Neutrophil (primary cell): ENCODE measurements at regions not wholly inside any gene's neighbourhood (a gene's known extent, or its start where the extent isn't known, plus 50 kb on each side); places are given as distances from the start of the nearest gene placed in this dataset.

Experiments used
- H3K27ac ChIP-seq: fragments of 200-600 bp; sonication (generic); 2 replicates; pipeline ENCODE4 v1.5.1; 2016; ENCODE audit warnings: mild to moderate bottlenecking, moderate library complexity
- H3K27me3 ChIP-seq: fragments of 200-600 bp; sonication (generic); 2 replicates; pipeline ENCODE4 v1.6.0; 2016; ENCODE audit warnings: mild to moderate bottlenecking
- H3K36me3 ChIP-seq: fragments of 200-600 bp; sonication (generic); 2 replicates; pipeline ENCODE4 v1.5.1; 2017
- H3K4me1 ChIP-seq, 2 experiments: fragments of 200-600 bp in 1 of 2; sonication (generic) in 1 of 2; 1 replicate in 1 of 2; 2 replicates in 1 of 2; pipeline versions ENCODE4 v1.5.1 to v1.6.1; 2013 to 2016; ENCODE audit warnings: low read depth in 1 of 2, low read length in 1 of 2, mild to moderate bottlenecking in 1 of 2, moderate library complexity in 1 of 2; ENCODE audit not compliant: control insufficient read depth in 1 of 2, insufficient read depth in 1 of 2
- H3K4me3 ChIP-seq, 2 experiments: fragments of 200-600 bp in 1 of 2; sonication (generic) in 1 of 2; 1 replicate in 1 of 2; 2 replicates in 1 of 2; pipeline ENCODE4 v1.5.1; 2013 to 2016; ENCODE audit warnings: low read depth in 1 of 2, low read length in 1 of 2, mild to moderate bottlenecking in 1 of 2, moderate library complexity in 1 of 2
- H3K9me3 ChIP-seq: fragments of 200-600 bp; sonication (generic); 2 replicates; pipeline ENCODE4 v1.5.1; 2016
- TF ChIP-seq, protein P1 (sequence below): fragments of 200-600 bp; sonication (generic); IDR thresholded peaks from 2 replicates; pipeline ENCODE4 v1.5.1; 2016; ENCODE audit warnings: antibody characterized with exemption

DNA sequence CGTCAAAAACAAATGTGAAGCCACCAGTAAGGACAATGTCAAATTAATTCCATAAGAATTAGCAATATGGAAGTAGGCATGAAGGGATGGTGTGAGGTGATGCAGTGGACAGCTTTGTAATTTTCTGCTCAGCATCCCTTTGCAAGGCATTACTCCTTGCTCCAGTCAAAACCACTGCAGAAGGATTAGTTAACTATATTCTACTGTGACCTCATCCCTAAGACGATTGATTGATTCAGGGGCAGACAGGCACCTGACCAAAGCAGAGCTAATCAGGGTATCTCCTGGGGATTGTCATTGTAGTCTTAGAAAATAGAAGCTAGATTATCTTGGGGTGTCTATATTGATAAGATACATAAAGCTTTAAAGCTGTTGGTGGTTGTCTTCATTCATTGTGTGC is 98.7 kb downstream of the NMUR2 start:
- Histone ChIP-seq H3K9me3 (no peaks in the 10 kb centered on the region), H3K4me1 (no peaks in the 10 kb centered on the region), H3K27ac (no peak overlapping the region), H3K4me3 (no peak overlapping the region), H3K36me3 (no peaks in the 10 kb centered on the region), H3K27me3 (no peaks in the 10 kb centered on the region)
- TF ChIP-seq, protein P1, sequence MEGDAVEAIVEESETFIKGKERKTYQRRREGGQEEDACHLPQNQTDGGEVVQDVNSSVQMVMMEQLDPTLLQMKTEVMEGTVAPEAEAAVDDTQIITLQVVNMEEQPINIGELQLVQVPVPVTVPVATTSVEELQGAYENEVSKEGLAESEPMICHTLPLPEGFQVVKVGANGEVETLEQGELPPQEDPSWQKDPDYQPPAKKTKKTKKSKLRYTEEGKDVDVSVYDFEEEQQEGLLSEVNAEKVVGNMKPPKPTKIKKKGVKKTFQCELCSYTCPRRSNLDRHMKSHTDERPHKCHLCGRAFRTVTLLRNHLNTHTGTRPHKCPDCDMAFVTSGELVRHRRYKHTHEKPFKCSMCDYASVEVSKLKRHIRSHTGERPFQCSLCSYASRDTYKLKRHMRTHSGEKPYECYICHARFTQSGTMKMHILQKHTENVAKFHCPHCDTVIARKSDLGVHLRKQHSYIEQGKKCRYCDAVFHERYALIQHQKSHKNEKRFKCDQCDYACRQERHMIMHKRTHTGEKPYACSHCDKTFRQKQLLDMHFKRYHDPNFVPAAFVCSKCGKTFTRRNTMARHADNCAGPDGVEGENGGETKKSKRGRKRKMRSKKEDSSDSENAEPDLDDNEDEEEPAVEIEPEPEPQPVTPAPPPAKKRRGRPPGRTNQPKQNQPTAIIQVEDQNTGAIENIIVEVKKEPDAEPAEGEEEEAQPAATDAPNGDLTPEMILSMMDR: no peak

DNA sequence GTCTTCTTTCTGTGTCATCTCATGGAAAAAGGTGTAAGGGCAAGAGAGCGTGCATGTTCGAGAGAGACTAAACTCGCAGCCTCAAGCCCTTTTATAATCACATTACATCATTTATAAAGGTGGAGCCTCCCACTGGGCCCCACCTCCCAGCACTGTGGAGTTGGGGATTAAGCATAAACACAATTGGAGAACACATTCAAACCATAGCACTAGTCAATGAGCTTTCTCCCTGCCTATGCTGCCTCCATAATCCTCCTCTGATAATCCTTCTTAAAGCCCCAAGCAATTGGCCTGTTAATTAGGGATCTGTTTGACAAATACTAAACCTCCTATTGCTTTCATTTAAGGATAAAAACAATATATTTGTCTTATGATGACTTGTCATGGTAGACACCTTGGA is 99.6 kb downstream of the NMUR2 start:
- no peak overlapping the region for H3K27ac ChIP-seq
- TF ChIP-seq, protein P1: no peak
- H3K4me1 ChIP-seq: no peaks in the 10 kb centered on the region
- H3K9me3 ChIP-seq: no peaks in the 10 kb centered on the region
- no peaks in the 10 kb centered on the region for H3K27me3 ChIP-seq
- no peak overlapping the region for H3K4me3 ChIP-seq
- no peaks in the 10 kb centered on the region for H3K36me3 ChIP-seq

DNA sequence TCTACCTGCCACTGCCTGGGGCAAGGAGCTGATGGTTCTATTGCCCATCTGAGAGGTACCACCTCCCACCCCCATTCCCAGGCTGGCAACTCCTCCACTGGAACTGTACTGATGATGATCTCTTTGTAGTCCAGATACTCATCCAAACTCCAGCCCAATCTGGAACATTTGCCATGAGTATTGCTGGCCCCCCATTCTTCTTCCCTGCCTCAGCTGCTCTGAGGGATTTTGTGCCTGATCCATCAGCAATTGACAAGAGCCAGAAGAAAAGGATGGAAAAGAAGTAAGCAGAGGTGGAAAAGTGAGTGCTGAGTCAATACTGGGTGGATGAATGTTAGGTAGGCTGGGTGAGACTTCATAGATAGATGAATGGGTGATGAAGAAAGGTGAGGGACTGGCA is 101.2 kb downstream of the NMUR2 start:
- Histone ChIP-seq H3K4me3 (no peak overlapping the region), H3K9me3 (no peaks in the 10 kb centered on the region), H3K27me3 (no peaks in the 10 kb centered on the region), H3K27ac (no peak overlapping the region), H3K36me3 (no peaks in the 10 kb centered on the region), H3K4me1 (no peaks in the 10 kb centered on the region)
- TF ChIP-seq, protein P1: no peak

DNA sequence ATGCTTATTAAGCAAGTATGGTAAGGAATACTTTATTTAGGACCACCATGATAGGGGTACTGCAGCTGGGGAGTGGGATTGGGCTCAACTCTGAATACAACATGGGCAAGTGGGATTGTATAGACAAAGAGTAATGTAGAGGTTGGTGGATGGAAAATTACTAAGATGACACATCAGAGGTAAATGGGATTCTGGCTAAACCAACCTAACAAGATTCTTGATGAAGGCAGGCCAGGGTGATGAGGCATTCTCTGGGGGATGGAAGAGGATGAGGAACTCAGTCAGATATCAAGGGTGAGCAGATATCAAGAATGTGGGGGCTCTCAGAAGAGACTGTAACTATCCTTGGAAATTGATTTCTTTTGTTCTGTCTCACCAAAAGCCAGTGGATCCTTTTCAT is 107.2 kb downstream of the NMUR2 start:
- Histone ChIP-seq H3K4me1 (no peaks in the 10 kb centered on the region), H3K36me3 (no peaks in the 10 kb centered on the region), H3K27ac (no peak overlapping the region), H3K27me3 (no peaks in the 10 kb centered on the region), H3K4me3 (no peak overlapping the region), H3K9me3 (no peaks in the 10 kb centered on the region)
- TF ChIP-seq, protein P1: no peak

DNA sequence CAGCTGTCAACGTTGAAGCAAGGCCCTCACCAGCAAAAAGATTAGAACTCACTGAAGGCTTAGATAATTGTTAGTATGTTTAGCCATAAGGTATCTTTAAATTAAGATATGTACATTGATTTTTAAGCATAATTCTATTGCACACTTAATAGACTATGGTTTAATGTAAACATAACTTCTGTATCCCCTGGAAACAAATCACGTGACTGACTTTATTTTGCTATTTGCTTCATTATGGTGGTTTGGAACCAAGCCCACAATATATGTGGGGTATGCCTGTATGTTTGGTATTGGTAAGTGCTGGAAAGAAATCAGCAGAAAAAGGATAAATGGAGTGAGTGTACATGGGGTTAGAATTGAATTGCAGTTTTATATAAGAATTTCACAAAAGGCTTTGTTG is 111.9 kb downstream of the NMUR2 start:
- Histone ChIP-seq H3K4me3 (no peak overlapping the region), H3K4me1 (no peaks in the 10 kb centered on the region), H3K27me3 (no peaks in the 10 kb centered on the region), H3K36me3 (no peaks in the 10 kb centered on the region), H3K9me3 (no peaks in the 10 kb centered on the region), H3K27ac (no peak overlapping the region)
- TF ChIP-seq, protein P1: no peak

DNA sequence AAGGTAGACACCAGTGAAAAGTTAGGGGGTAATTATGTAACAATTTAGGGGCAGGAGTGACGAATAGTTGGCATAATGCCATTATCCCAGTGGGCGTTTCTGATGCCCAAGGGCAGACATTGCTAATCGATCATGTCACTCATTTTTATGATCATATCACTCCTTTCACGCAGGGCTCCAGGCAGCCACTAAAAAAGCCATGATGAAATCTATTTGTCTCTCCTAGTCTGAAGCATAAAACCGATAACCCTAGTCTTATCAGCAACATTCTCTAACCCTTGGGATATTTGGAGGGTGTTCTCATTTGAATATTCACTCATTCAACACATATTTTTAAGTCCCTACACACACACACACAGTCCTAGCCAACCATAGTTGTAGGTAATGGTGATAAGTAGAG is 114.9 kb downstream of the NMUR2 start:
- no peak overlapping the region for H3K27ac ChIP-seq
- H3K27me3 ChIP-seq: no peaks in the 10 kb centered on the region
- no peaks in the 10 kb centered on the region for H3K9me3 ChIP-seq
- H3K4me1 ChIP-seq: no peaks in the 10 kb centered on the region
- TF ChIP-seq, protein P1: no peak
- H3K36me3 ChIP-seq: no peaks in the 10 kb centered on the region
- no peak overlapping the region for H3K4me3 ChIP-seq
